ENCODE measurements at regions not wholly inside any gene's neighbourhood (a gene's known extent, or its start where the extent isn't known, plus 50 kb on each side); places are given as distances from the start of the nearest gene placed in this dataset.

GRCh38 chr6:19087296-19087695 lies 700.1 kb downstream of the RNF144B start:
- H3K9me3 ChIP-seq (ENCODE audit: insufficient read depth in 2 of 2, low read depth in 1 of 2, low read length in 1 of 2): no peaks in the 10 kb centered on the region
- POLR2A ChIA-PET (ENCODE audit: partially characterized antibody): no interaction called here
- H3K9ac ChIP-seq (replicated peaks in 1 of 4; ENCODE audit: extremely low read depth in 1 of 4, low read depth in 3 of 4, low read length in 3 of 4): no peak overlapping the region
- H3K4me1 ChIP-seq (replicated peaks in 1 of 4; ENCODE audit: control insufficient read depth in 3 of 4, insufficient read depth in 4 of 4, low read length in 3 of 4): peaks cover 0 to 3% (median 1%) of the 10 kb centered on the region in 4 experiments; a peak in 4 of 7 replicates
- H3K36me3 ChIP-seq (ENCODE audit: control insufficient read depth in 2 of 4, insufficient read depth in 4 of 4, low read length in 3 of 4): no peaks in the 10 kb centered on the region
- H4K5ac ChIP-seq (ENCODE audit: insufficient read length, low read depth, low read length): no peak overlapping the region
- FAIRE-seq (no peak), DNase-seq (ENCODE audit: low read depth in 1 of 2, low spot score in 2 of 2) (no peak)
- H3K27me3 ChIP-seq (replicated peaks in 1 of 4; ENCODE audit: control insufficient read depth in 3 of 4, extremely low read depth in 1 of 4, insufficient read depth in 3 of 4, low read length in 3 of 4): peaks cover 0 to 1% (median 0%) of the 10 kb centered on the region in 4 experiments; a peak in 1 of 7 replicates
- no peaks in the 10 kb centered on the region for H3K79me2 ChIP-seq (ENCODE audit: control insufficient read depth in 1 of 2, insufficient read depth in 2 of 2, low read length in 2 of 2)
- no peak overlapping the region for H3K18ac ChIP-seq (ENCODE audit: extremely low read depth, low read length)
- WGBS, 2 experiments (ENCODE audit: extremely low coverage in 1 of 2, insufficient coverage in 1 of 2, insufficient read length in 1 of 2, insufficient replicate concordance in 2 of 2, low coverage in 1 of 2, low lambda C conversion rate in 2 of 2, missing lambda C conversion rate in 1 of 2): 89% methylated on average over 1 of the region's 1 CpG; no CpG with 5 or more reads in 1 of the 2 experiments
- no peak overlapping the region for H3K4me2 ChIP-seq (ENCODE audit: insufficient read depth in 1 of 2, low read depth in 2 of 2, low read length in 2 of 2)
- H4K8ac ChIP-seq (ENCODE audit: extremely low read depth, insufficient read depth, low read length): no peak overlapping the region
- H2AK5ac ChIP-seq (ENCODE audit: low read depth, low read length): no peak overlapping the region
- H3K23ac ChIP-seq (ENCODE audit: insufficient read length): no peak overlapping the region
- H2BK5ac ChIP-seq (ENCODE audit: low read depth, low read length): no peak overlapping the region
- no peak overlapping the region for H3K14ac ChIP-seq (ENCODE audit: insufficient read length)
- no peaks in the 10 kb centered on the region for H4K20me1 ChIP-seq (replicated peaks in 1 of 2; ENCODE audit: control insufficient read depth in 1 of 2, insufficient read depth in 2 of 2, low read length in 2 of 2)
- no peak overlapping the region for H4K91ac ChIP-seq (replicated peaks; ENCODE audit: insufficient read length, low read length)
- H3K4me3 ChIP-seq (ENCODE audit: extremely low read depth in 1 of 4, insufficient read depth in 2 of 4, low read depth in 3 of 4, low read length in 4 of 4): no peak overlapping the region
- no peaks in the 10 kb centered on the region for H3K79me1 ChIP-seq (ENCODE audit: low read depth, low read length)
- no peak overlapping the region for H2AFZ ChIP-seq (ENCODE audit: low read length)
- no peak for TF ChIP-seq NANOG (IDR thresholded peaks at IDR 0.05; ENCODE audit: insufficient read depth, low read depth, low read length, poor library complexity, severe bottlenecking)
- TF ChIP-seq BACH1 (IDR thresholded peaks at IDR 0.05; ENCODE audit: low read length): no peak
- no peak for TF ChIP-seq YY1 (IDR thresholded peaks at IDR 0.05; ENCODE audit: low read depth, low read length)
- no peak for TF ChIP-seq RFX5 (IDR thresholded peaks at IDR 0.05; ENCODE audit: borderline replicate concordance, low read depth, low read length)
- TF ChIP-seq RNF2 (IDR thresholded peaks at IDR 0.05; ENCODE audit: borderline replicate concordance, low read depth, low read length, missing control alignments, poor library complexity, severe bottlenecking): no peak
- no peak overlapping the region for H2BK120ac ChIP-seq (replicated peaks; ENCODE audit: low read depth, low read length)
- H3K23me2 ChIP-seq (ENCODE audit: low read depth, low read length): no peaks in the 10 kb centered on the region
- H3K27ac ChIP-seq (ENCODE audit: low read depth, low read length): no peak overlapping the region
- H2BK20ac ChIP-seq (ENCODE audit: low read length): no peak overlapping the region
- no peak overlapping the region for H3K4ac ChIP-seq (replicated peaks; ENCODE audit: insufficient read length, low read depth, low read length)
- no peak overlapping the region for H2BK12ac ChIP-seq (ENCODE audit: low read depth, low read length)
- CTCF ChIA-PET (ENCODE audit: partially characterized antibody): no interaction called here
- H2BK15ac ChIP-seq (ENCODE audit: low read length): no peak overlapping the region
- no peak overlapping the region for H3K56ac ChIP-seq (replicated peaks; ENCODE audit: insufficient read length, low read depth, low read length)

All from H1 (cell line).